GM19043 (cell line): ENCODE measurements at regions not wholly inside any gene's neighbourhood (a gene's known extent, or its start where the extent isn't known, plus 50 kb on each side); places are given as distances from the start of the nearest gene placed in this dataset.

ENCODE experiments used
- ATAC-seq: cut with Tn5 transposase; IDR thresholded peaks from one replicate; pipeline ENCODE4 v1.9.1; 2021; ENCODE audit warnings: low read depth; ENCODE audit not compliant: unreplicated experiment

DNA sequence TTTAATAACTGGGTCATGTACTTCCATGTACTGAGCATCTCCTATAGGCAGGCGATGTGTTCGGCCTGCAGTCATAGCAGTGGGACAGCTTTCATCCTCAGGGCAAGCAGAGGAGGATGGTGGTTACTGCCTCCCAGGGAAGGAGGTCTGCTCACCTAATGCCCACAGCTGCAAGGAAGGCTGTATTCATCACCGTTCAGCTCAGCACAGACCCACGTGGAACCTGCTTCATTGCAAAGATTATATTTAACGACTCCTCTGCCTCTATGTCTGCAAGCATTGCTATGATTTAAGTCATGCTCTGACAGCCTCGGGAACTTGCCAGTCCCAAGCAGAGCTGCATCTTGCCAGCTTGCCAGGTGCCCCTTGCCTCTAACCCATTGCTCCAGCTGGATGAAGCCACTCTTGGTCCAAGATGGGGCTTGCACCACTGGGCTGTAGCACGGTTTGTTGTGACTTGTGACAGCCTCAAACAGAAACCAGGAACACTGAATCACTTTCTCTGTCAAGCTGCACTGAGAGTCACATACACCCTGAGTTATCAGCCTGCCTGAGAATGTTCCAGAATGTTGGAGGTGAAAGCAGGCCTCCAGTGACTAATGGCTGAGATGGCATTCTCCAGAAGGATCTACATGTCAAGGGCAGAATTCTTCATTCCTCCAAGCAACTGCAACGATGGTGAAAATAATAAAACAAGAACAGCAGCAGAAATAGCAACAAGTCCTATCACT lies 651.1 kb upstream of the ID2 start:
- no peak for ATAC-seq

DNA sequence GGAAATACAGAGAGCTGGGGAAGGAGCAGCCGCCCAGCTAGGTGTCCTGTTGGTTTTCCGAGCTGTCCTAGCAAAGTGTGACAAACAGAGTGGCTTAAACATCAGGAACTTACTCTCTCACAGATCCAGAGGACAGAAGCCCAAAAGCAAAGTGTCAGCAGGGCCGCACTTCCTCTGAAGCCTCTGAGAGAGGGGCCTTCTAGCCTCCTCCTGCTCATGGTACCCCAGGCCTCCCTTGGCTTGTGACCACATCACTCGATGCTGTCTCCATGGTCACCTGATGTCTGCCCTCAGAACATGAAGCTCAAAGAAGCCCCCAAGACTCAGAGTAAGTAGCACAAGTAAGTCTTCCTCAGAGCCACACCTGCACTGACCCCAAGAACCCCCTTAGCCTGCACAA lies 650.5 kb upstream of the ID2 start:
- ATAC-seq: no peak

DNA sequence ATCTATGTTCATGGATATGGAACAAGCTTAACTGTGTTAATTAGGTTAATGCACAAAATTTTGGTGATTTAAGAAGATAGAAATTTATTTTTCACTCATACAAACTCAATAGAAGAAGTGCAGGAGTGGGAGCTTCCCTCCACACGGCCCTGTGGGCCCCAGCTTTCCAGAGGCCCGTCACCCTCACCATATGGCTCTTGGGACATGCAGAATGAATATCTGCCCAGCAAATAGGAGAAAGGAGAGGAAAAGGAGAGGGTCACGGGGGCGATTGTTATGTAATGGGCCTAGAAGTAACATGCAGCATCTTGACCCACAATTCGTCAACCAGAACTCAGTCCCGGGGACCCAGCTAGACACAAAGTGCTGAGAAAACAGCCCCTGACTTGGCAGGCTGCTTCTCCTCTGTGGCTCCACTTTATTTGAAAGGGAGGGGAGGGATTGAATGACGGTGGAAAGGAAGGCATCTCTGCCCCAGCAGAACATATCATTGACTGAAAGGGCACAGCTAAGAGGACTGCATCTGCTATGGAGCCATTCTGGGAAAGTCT lies 648.2 kb upstream of the ID2 start:
- ATAC-seq: no peak

DNA sequence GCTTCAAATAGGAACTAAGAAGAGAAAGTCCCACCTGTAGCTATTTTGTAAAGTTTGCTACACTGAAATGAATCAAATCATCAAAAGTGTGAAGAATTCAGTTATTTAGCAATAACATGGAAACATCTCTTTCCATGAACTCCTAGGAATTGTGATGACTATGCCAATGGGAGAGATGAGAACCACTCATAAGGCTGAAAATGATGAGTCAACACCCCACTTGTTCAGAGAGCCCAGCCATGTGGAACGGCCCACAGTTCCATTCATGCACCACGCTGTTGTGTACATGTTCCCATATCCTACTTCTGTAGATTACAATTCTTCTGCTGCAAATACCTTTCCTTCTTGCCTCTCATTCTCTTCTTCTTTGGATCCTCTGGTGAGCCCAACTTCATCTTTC lies 645.5 kb upstream of the ID2 start:
- ATAC-seq: no peak

DNA sequence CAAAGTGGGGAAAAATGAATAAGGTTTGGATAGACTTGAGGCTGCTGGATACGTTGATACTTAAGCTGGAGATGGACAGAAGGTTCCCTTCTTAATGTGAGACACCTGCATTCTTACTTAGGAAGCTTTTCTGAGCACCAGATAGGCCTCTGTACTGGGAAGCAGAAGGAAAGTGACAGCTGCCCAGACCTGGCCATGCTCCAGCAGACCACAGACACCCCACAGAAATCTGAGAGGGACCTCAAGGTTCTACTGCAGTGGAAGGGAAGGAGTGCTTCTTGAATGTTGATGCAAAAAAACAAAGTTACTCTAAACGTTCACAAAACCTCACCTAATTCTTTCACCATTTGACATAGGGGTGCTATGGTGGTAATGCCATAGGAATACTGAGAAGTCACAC lies 642.1 kb upstream of the ID2 start:
- ATAC-seq: no peak

DNA sequence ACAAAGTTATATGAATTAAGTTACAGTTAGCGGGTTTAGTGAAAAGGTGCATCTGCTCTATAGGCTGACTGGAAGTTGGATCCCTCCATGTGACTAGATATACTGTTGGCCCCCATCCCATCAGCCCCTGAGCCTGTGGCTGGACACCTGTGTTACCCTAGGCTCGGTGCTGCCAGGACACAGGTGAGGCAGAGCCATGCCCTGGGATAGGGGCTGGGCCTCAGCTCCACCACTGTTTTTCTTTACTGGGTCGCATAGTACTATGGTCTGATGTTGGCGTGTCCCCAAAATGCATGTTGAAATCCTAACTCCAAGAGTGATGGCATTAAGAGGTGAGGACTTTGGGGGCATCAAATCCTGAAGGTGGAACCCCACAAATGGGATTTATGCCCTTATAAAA lies 638.6 kb upstream of the ID2 start:
- no peak for ATAC-seq

DNA sequence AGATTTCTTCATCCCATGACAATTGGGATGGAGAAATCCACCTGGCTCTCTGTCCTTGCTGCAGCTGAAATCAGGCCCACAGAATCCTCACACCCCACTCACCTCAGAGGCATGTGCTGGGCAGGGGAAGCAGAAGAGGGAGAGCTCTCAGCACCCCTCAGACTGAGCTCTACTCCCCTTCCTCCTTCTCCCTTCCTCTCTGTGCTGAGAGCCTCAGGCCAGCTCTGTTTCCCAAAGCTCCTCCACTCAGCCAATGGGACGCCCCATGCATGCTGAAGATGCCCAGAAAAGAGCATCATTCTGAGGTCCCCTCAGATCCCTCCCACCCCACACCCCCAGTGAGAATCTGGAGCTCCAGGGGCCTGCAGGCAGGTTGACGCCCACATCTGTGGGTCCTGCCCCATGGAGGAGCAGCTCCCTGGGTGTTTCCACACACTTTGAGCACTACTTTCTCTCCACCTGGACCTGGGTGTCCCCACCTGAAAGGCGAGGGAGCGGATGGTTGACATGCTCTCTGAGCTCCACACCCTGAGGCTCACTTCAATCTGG lies 637.7 kb upstream of the ID2 start:
- ATAC-seq: no peak

DNA sequence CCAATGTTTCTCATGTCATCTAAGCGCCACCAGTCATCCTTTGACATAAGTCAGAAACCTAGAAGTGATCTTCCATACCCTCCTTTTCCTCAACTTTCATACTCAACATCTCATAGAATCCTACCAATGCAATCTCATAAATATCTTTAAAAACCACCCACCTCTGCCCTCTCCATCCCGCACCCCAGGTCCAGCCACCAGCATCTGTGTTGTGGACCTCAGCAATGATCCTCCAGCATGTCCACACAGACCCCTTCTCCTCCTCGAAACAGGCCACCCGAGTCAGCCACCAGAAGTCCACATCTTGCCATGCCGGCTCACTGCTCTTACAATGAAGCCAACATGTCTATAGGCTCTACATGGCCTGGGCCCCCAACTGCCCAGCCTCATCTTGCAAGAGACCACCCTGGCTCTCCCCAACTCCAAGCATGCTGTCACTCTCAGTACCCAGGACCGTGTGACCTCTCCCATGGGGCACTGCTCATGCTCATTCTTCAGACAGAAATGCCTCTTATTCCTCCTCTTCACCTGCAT lies 636.7 kb upstream of the ID2 start:
- no peak for ATAC-seq

DNA sequence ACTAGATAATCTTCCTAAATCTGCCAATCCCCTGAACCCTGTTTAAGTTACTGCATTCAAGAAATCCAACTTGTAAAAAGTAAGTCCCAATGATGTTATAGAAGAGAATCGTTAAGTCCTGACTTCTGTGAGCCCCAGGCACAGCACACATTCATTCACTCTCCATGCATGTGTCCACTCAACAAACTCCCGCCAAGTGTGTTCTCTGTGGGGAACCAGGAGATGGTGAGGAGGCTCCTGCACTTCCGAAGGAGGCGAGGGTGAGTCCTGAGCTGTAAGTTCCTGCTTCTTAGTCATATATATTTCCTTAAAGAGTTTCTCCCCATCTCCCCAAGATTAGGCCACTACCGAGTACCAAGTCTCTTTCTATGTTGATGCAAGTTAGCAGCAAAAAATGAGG lies 635.0 kb upstream of the ID2 start:
- no peak for ATAC-seq

DNA sequence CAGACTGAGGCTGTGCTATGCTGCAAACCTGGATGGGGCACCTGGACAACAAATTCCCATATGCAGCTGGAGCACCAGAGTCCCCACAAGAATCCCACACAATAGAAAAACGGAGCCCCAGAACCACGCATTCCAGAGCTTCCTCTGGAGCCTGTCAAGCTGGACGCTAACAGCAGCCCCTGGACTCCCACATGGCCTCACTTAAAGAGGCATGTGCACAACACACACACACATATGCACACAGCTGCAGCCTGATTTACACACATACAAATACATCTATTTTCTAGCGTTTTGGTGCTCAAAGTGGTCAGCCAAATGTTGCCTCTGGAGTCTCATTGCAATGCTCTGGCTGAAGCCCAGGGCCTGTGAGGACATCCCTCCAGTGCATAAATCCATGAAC lies 632.7 kb upstream of the ID2 start:
- no peak for ATAC-seq

DNA sequence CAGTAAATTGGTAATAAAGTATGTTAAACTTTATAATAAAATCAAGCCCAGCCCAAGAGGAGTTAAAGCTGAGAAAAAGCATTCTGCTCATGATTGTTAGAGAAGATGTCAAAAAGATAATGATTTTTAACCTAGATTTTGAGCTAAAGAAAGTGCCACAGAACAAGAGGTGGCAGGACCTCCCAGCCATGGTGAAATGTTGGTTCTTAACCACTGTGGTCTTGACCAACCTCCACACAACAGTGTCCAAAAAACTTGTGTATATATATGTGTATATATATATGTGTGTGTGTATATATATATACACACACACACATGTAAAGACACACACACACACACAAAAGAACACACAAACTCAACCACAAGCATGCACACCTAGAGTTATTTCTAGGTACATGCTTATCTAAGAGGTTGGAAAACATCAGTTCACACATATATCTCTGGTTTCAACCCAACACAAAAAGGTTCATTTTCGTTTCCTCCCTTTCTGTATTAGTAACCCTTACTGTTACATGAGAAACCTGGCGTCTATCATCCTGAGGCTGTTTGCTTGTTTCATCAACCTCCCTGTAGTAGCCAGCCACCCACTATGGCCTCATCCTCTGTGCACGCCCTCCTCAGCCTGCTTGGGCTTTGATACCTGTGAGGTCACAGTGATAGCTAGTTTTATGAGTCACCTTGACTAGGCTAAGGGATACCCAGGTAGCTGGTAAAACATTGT lies 631.8 kb upstream of the ID2 start:
- ATAC-seq: peak; percentile 88

DNA sequence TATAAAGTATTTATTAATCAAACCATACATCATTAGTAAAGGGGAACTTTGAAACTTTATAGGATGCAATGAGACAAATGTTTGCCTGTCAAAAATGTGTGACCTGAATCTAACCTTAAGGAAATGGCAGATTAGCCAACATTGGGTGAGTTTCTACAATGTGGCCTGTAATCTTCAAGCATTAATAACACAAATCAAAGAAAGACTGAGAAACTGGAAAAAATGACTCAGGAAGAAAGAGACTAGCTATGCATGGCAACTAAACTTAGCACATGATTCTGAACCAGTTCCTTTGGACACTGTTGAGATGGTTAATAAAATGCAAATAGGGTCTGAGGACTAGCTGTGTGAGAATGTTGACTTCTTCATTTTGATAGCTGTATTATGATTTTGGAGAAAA lies 628.6 kb upstream of the ID2 start:
- ATAC-seq: no peak

DNA sequence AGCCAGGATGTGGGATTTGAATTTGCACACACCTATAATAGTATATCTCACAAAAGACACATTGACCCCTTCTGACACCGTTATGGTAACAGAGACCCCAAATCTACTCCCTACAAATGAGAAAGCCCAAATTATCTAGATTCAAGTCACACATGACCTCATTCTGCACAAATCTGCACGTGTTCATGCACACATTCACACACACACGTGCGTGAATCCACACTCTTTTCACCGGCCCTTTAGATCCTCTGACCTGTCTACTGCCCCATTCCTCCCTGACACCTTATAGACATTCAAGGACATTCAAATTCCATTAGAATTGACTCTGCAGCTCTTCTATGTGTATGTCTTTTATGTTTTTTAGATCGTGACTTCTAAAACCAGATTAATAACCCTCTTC lies 627.8 kb upstream of the ID2 start:
- ATAC-seq: no peak

DNA sequence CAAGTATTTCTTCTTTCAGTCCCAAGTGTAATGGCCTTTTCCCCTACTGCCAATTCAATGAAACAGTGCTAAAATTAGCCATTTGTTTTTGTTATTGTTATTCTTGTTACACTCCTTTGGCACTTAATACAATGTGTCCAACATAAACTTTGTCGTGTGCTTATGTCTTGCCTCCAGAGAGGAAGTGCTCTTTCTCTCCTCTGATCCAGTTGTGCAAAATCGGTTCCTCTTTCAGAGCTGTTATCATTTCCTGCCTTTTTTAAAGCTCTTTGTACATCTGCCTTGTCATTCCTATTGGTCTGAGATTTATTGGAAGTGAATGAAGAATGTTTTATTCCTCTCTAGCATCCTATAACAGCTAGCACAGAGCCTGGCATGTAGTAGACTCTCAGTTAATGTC lies 623.2 kb upstream of the ID2 start:
- no peak for ATAC-seq

DNA sequence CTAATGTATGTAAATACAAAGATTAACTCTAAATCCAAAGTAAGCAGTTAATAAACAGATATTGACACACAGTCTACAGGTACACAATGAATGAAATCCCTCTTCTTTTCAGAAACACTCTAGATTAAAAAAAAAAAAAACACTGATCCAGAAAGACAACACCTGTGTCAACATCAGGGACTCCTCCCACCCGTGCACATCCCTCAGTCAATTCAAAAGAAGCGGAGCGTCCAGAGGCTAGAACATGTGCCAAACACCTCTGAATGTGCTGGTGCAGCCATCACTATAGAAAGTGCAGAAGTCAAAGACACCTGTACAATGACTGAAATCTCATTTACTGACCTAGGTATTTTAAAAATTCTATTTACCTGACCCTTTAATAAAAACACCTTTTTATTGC lies 622.6 kb upstream of the ID2 start:
- no peak for ATAC-seq

DNA sequence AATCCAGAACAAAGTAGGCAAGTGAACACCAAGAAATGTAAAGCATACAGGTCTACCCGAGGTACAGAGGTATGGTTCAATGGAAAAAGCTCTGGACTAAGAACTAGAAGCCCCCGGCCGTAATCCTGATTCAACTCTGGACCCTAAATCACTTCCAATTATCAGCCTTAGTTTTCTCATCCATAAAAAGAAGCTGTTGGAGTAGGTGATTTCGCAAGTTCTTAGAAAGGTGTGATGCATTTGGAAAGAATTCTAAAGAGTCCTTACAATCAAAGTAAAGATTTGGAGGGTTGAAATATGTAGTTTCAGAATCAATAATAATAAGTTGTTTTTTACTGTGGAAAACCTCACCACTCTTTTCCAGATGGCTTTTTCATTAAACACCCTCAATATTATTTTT lies 622.1 kb upstream of the ID2 start:
- ATAC-seq: no peak

DNA sequence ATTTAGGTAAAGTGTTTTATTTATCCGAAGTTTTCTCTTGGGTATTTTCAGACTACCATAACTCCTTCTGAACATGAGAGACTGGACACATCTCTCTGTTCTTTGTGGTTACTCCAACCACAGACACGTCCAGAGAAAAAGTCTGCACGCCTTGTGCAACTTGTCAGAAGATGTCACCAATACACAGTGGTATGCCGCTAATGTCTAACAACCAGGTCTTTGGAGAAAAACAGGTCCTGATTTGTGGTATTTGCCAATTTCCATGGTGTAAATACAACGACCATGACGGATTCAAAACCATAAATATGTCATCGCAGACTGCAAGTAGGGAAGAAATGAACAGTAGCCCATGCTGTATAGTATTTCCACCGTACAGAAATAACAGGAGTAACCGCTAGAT lies 620.6 kb upstream of the ID2 start:
- ATAC-seq: no peak

DNA sequence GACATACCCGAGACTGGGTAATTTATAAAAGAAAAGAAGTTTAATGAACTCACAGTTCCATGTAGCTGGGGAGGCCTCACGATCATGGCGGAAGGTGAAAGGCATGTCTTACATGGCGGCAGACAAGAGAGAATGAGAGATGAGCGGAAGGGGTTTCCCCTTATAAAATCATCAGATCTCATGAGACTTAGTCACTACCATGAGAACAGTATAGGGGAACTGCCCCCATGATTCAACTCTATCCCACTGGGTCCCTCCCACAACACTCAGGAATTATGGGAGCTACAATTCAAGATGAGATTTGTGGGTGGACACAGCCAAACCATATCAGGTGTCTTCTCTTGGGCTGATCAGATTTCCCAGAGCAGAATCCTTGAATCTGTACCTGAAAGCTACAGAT lies 617.3 kb upstream of the ID2 start:
- no peak for ATAC-seq

DNA sequence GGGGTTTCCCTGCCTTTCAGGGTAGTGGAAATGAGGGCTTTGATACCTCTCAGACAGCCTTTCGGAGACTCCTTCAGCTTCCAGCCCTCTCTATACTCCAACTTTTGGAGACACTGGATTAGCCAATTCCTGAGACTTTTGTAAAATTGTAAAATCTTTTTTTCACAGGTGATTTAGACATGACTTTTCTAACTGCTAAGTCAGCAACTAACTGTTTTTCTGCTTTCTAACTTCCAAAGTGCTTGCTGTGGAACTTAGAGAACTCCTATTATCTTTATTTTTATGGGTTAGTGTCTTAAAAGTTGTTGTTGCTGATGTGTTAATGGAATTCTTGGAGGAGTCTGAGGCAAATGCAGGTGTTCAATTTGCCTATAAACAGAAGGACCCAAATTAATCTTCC lies 616.7 kb upstream of the ID2 start:
- no peak for ATAC-seq

DNA sequence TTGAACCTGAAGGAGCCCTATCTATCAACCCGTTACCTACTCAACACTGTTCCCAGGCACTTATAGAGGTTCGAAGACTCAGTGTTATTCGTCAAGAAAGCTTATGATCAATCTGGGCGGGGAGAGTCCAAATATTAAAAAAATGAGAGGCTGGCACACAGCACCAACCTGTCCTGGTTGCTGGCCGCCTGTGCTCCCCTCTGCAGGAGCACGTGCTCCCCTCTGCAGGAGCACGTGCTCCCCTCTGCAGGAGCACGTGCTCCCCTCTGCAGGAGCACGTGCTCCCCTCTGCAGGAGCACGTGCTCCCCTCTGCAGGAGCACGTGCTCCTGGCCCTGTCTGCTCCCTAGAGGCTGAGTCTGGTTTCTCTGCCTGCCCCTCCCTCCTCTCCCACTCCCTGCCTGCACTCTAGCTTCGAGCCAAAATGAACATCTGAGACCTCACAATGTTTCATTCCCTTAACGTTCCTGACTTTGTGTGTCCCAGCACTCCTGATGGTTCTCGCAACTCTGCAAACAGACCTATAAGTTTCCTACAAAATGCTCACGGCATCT lies 614.0 kb upstream of the ID2 start:
- ATAC-seq: no peak

DNA sequence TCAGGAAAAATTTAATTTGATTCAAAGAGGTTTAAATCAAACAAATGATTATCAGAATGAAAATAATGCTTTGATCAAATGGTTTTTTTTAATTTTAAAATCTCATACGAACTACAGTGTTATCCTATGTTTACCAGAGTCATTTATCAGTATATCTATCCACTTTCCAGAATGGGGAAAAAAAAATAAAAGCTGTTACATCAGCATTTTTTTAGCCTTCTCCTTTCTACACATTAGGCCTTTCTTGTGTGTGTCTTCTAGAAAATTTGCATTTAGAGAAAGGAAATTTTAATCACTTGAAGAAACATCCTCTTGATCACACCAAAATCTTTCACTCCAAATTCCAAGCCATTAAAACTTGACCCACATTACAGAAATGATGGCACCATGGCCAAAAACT lies 608.9 kb upstream of the ID2 start:
- no peak for ATAC-seq
